Hepatocyte (in vitro differentiated cells): ENCODE measurements at regions not wholly inside any gene's neighbourhood (a gene's known extent, or its start where the extent isn't known, plus 50 kb on each side); places are given as distances from the start of the nearest gene placed in this dataset.

Experiments used
- DNase-seq: peaks from one replicate; pipeline ENCODE4 v3.0.0-alpha.2; 2016; ENCODE audit warnings: low spot score
- H2AFZ ChIP-seq: fragments of 200-600 bp; sonication (generic); 2 replicates; pipeline ENCODE4 v1.6.0; 2016; ENCODE audit warnings: antibody characterized with exemption, mild to moderate bottlenecking
- H3K27ac ChIP-seq: fragments of 200-600 bp; sonication (generic); 2 replicates; pipeline ENCODE4 v1.5.1; 2016; ENCODE audit warnings: mild to moderate bottlenecking
- H3K27me3 ChIP-seq: fragments of 200-600 bp; sonication (generic); 2 replicates; pipeline ENCODE4 v1.6.1; 2016
- H3K36me3 ChIP-seq: fragments of 200-600 bp; sonication (generic); replicated peaks from 2 replicates; pipeline ENCODE4 v1.5.1; 2016; ENCODE audit warnings: low read depth; ENCODE audit not compliant: insufficient read depth
- H3K4me1 ChIP-seq: fragments of 200-600 bp; sonication (generic); 2 replicates; pipeline ENCODE4 v1.5.1; 2016; ENCODE audit warnings: mild to moderate bottlenecking, moderate library complexity; ENCODE audit not compliant: insufficient read depth
- H3K4me2 ChIP-seq: fragments of 200-600 bp; sonication (generic); 2 replicates; pipeline ENCODE4 v1.6.0; 2016
- H3K4me3 ChIP-seq: fragments of 200-600 bp; sonication (generic); 2 replicates; pipeline ENCODE4 v1.5.1; 2016; ENCODE audit warnings: mild to moderate bottlenecking
- H3K79me2 ChIP-seq: fragments of 200-600 bp; sonication (generic); 2 replicates; pipeline ENCODE4 v1.6.0; 2017; ENCODE audit warnings: mild to moderate bottlenecking
- H3K9me2 ChIP-seq: fragments of 200-600 bp; sonication (generic); replicated peaks from 2 replicates; pipeline ENCODE4 v1.6.0; 2017; ENCODE audit warnings: mild to moderate bottlenecking; ENCODE audit not compliant: insufficient read depth
- H3K9me3 ChIP-seq: fragments of 200-600 bp; sonication (generic); 2 replicates; pipeline ENCODE4 v1.5.1; 2016; ENCODE audit warnings: low read depth, mild to moderate bottlenecking
- H4K20me1 ChIP-seq: fragments of 200-600 bp; sonication (generic); 2 replicates; pipeline ENCODE4 v1.6.0; 2016; ENCODE audit warnings: mild to moderate bottlenecking; ENCODE audit not compliant: insufficient read depth, poor library complexity, severe bottlenecking
- CTCF ChIP-seq: fragments of 200-600 bp; sonication (generic); IDR thresholded peaks from 2 replicates; pipeline ENCODE4 v1.5.1; 2016; ENCODE audit warnings: antibody characterized with exemption, mild to moderate bottlenecking; ENCODE audit not compliant: poor library complexity
- EZH2 ChIP-seq: fragments of 200-600 bp; sonication (generic); IDR thresholded peaks from 2 replicates; pipeline ENCODE4 v1.6.1; 2016; ENCODE audit warnings: antibody characterized with exemption, mild to moderate bottlenecking, borderline replicate concordance
- EZH2phosphoT487 ChIP-seq: fragments of 200-600 bp; sonication (generic); IDR thresholded peaks from one replicate; pipeline ENCODE4 v1.6.1; 2018; ENCODE audit warnings: antibody characterized with exemption, mild to moderate bottlenecking, low read depth, moderate library complexity; ENCODE audit not compliant: unreplicated experiment, severe bottlenecking
- WGBS: methylation state at CpG from one replicate; pipeline ENCODE4 v1.1.6; 2016; ENCODE audit warnings: low lambda C conversion rate; ENCODE audit errors: missing lambda C conversion rate; 5-methylcytosine and 5-hydroxymethylcytosine counted together

DNA sequence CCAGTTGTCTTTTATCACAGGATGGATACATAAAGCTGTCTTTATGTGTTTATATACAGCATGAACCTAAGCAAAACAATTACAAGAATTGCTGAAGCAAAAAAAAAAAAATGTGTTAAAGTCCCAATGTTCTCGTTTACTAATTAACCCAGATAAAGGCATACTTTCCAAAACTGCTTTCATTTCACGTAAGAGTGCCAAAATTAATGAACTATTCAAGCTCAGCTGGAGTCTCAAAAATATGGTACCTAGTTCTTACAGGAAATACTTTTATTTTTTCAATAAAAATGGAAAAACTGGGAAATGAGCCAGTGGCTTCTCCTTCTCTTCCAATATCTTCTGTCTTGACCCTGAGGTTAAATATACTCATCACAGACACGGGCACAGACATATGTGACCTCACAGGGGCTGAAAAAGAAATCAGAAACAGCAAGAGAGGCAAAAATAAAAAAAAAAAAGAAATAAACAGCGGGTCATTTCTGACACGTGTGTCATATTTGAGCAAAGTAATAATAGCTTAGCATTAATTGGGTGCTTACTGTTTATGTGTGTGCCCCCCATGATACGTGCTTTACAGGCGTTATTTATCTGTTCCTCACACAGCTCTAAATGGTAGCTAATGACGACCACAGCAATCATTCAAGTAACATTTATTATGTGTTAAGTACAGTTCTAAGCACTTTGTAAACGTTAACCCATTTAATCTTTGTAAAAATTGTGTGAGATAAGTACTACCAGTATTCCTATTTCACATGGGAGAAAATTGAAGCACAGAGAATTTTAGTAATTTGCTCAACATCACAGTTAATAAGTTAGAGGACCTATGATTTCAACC, 158.0 kb upstream of the MMADHC start:
- WGBS, result 56% methylated on average over 9 of the region's 9 CpGs
- TF ChIP-seq CTCF, result no peak
- peak; percentile 15 for TF ChIP-seq EZH2phosphoT487
- no peak for TF ChIP-seq EZH2
- H4K20me1 ChIP-seq, result no peaks in the 10 kb centered on the region
- H2AFZ ChIP-seq, result no peak overlapping the region
- peaks cover 11% of the 10 kb centered on the region for H3K4me1 ChIP-seq
- no peaks in the 10 kb centered on the region for H3K36me3 ChIP-seq
- H3K9me2 ChIP-seq, result no peaks in the 10 kb centered on the region
- peak overlapping the region; percentile 3 for H3K27ac ChIP-seq
- H3K9me3 ChIP-seq, result no peaks in the 10 kb centered on the region
- peak overlapping the region; percentile 37 for H3K4me2 ChIP-seq
- no peak overlapping the region for H3K4me3 ChIP-seq
- no peaks in the 10 kb centered on the region for H3K27me3 ChIP-seq
- no peaks in the 10 kb centered on the region for H3K79me2 ChIP-seq
- DNase-seq, result no peak

- no peaks in the 10 kb centered on the region for H3K27me3 ChIP-seq
- peak overlapping the region; percentile 37 for H3K4me2 ChIP-seq
- peaks cover 11% of the 10 kb centered on the region for H3K4me1 ChIP-seq
- H3K9me2 ChIP-seq, result no peaks in the 10 kb centered on the region
- H4K20me1 ChIP-seq, result no peaks in the 10 kb centered on the region
- H3K79me2 ChIP-seq, result no peaks in the 10 kb centered on the region
- 72% methylated on average over 5 of the region's 5 CpGs for WGBS
- H3K4me3 ChIP-seq, result no peak overlapping the region
- no peak for DNase-seq
- no peaks in the 10 kb centered on the region for H3K36me3 ChIP-seq
- peak overlapping the region; percentile 3 for H3K27ac ChIP-seq
- no peak overlapping the region for H2AFZ ChIP-seq
- no peaks in the 10 kb centered on the region for H3K9me3 ChIP-seq
- no peak for TF ChIP-seq EZH2phosphoT487
- TF ChIP-seq EZH2, result no peak
These were observed 157.3 kb upstream of the MMADHC start for GRCh38 chr2:149744865-149745264.

DNA sequence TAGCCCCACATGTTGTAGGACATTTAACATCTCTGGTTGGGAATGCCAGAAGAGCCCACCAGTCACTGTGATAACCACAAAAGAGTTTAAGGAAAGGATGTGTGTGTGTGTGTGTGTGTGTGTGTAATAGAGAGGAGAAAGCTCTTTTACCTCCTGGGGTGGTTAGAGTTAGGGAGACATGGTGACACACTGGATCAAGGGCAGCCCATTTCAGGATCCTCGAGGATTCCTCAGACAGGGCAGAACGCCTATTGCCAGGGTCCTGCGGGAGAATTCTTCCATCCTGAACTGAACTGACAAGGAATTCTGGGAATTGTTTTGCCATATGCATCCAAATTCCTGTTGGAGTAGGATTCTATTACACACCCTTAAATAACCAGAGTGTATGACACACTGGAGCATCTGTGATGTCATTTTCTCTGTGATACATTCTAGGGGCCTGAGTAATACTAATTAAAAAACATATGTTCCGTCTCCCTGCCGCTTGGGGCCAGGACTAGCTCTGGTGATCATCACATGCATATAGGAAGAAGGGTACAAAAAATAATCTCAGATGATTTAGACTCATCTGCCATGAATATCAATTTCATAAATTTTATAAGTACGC, 156.4 kb upstream of the MMADHC start:
- no peak overlapping the region for H3K27ac ChIP-seq
- no peak for DNase-seq
- H3K4me1 ChIP-seq, result peaks cover 11% of the 10 kb centered on the region
- no peaks in the 10 kb centered on the region for H3K79me2 ChIP-seq
- H3K4me3 ChIP-seq, result no peak overlapping the region
- H3K27me3 ChIP-seq, result no peaks in the 10 kb centered on the region
- TF ChIP-seq EZH2, result no peak
- no peak overlapping the region for H2AFZ ChIP-seq
- no peaks in the 10 kb centered on the region for H3K36me3 ChIP-seq
- no peaks in the 10 kb centered on the region for H4K20me1 ChIP-seq
- 76% methylated on average over 6 of the region's 6 CpGs for WGBS
- no peaks in the 10 kb centered on the region for H3K9me2 ChIP-seq
- no peak overlapping the region for H3K4me2 ChIP-seq
- no peaks in the 10 kb centered on the region for H3K9me3 ChIP-seq

DNA sequence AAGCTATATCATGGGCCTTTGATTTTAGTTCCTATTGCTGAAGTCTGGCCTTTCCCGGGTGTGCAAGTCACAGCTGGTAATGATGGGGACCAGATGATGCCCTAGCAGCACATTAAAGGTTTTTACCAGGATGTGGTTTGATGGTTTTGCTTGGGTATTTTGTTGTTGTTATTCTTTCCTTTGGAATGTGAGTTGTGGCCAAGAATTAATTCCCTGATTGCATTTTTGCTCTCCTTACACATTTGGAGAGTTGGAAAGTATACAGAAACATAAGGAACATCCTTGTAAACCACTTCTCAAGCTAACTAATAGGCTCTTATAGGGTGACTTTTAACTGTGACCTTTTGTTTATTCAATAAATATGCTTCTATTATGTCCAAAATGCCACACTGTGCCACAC, 154.1 kb upstream of the MMADHC start:
- Histone ChIP-seq H3K9me2 (no peaks in the 10 kb centered on the region), H4K20me1 (no peaks in the 10 kb centered on the region), H3K27ac (no peak overlapping the region), H3K4me3 (no peak overlapping the region), H3K9me3 (no peaks in the 10 kb centered on the region), H2AFZ (no peak overlapping the region), H3K27me3 (no peaks in the 10 kb centered on the region), H3K79me2 (no peaks in the 10 kb centered on the region), H3K4me2 (no peak overlapping the region), H3K4me1 (peaks cover 11% of the 10 kb centered on the region), H3K36me3 (no peaks in the 10 kb centered on the region)
- WGBS, result 50% methylated on average over 1 of the region's 1 CpG
- TF ChIP-seq EZH2phosphoT487 (no peak), CTCF (no peak), EZH2 (no peak)
- no peak for DNase-seq
